Colonic mucosa (tissue), 4 donors: ENCODE measurements at regions not wholly inside any gene's neighbourhood (a gene's known extent, or its start where the extent isn't known, plus 50 kb on each side); places are given as distances from the start of the nearest gene placed in this dataset.
"Not testable (repeated sequence)": the region's sequence is repeated elsewhere in the genome, so short reads cannot be mapped to it uniquely, and the experiment has no call there.

Experiments used
- DNase-seq: peaks from one replicate; pipeline ENCODE4 v3.0.0-alpha.2; 2020
- H3K27ac ChIP-seq: fragments of 200-600 bp; one replicate; pipeline ENCODE4 v1.8.0; 2021
- H3K27me3 ChIP-seq: fragments of 200-600 bp; one replicate; pipeline ENCODE4 v1.8.0; 2021
- H3K36me3 ChIP-seq: fragments of 200-600 bp; one replicate; pipeline ENCODE4 v1.8.0; 2021
- H3K4me1 ChIP-seq: fragments of 200-600 bp; one replicate; pipeline ENCODE4 v1.8.0; 2021; ENCODE audit warnings: mild to moderate bottlenecking
- H3K4me3 ChIP-seq: fragments of 200-600 bp; one replicate; pipeline ENCODE4 v1.8.0; 2021
- H3K9ac ChIP-seq, 2 donors: one replicate each; pipeline ENCODE4 v1.7.0; 2013; ENCODE audit warnings: control low read depth in 2 of 2, low read depth in 2 of 2, low read length in 2 of 2
- H3K9me3 ChIP-seq: fragments of 200-600 bp; one replicate; pipeline ENCODE4 v1.8.0; 2021
- intact Hi-C: fragments of 100-400 bp; cut with DNase I; formaldehyde crosslinking; loops from one replicate; pipeline ENCODE4 v1.14.1; 2022
- TF ChIP-seq, protein P1 (sequence below): fragments of 200-600 bp; IDR thresholded peaks from one replicate; pipeline ENCODE4 v1.8.0; 2022; ENCODE audit warnings: antibody characterized with exemption, mild to moderate bottlenecking
- donor health status: healthy.
- donor health status: DM: no; HTN: no; CAD: no.
- donor health status: DM: no; HTN: no; CAD: no.

DNA sequence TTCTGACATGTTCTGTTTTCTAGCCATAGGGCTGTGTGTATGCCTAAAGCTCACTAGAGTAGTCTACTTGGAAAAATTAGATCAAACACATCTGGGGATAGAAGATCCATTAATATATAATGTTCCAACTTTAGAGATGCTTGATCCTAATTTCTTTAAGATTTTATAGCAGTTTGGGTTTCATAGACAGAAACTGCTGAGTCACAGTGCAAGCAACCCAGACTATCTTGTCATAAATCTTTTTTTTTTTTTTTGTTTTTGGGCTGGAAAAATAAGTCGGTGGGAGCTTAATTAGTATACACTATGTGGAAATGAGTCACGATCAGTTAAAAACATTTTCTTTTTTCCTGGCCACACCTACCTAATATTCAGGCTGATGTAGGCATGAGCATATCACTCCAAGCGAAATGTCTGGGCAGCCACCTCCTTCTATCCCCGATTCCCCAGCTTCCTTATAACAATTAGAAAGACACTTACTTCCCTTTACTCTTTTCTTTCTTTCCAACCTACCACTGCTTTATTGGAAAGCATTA lies 58.2 kb upstream of the CASK start:
- TF ChIP-seq, protein P1, sequence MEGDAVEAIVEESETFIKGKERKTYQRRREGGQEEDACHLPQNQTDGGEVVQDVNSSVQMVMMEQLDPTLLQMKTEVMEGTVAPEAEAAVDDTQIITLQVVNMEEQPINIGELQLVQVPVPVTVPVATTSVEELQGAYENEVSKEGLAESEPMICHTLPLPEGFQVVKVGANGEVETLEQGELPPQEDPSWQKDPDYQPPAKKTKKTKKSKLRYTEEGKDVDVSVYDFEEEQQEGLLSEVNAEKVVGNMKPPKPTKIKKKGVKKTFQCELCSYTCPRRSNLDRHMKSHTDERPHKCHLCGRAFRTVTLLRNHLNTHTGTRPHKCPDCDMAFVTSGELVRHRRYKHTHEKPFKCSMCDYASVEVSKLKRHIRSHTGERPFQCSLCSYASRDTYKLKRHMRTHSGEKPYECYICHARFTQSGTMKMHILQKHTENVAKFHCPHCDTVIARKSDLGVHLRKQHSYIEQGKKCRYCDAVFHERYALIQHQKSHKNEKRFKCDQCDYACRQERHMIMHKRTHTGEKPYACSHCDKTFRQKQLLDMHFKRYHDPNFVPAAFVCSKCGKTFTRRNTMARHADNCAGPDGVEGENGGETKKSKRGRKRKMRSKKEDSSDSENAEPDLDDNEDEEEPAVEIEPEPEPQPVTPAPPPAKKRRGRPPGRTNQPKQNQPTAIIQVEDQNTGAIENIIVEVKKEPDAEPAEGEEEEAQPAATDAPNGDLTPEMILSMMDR, result no peak
- no peak overlapping the region for H3K9ac ChIP-seq
- no peaks in the 10 kb centered on the region for H3K4me1 ChIP-seq
- no peaks in the 10 kb centered on the region for H3K9me3 ChIP-seq
- H3K4me3 ChIP-seq, result no peak overlapping the region
- no peaks in the 10 kb centered on the region for H3K36me3 ChIP-seq
- intact Hi-C loops, result no loop called here
- H3K27ac ChIP-seq, result no peak overlapping the region
- H3K27me3 ChIP-seq, result no peaks in the 10 kb centered on the region
- DNase-seq, result no peak

DNA sequence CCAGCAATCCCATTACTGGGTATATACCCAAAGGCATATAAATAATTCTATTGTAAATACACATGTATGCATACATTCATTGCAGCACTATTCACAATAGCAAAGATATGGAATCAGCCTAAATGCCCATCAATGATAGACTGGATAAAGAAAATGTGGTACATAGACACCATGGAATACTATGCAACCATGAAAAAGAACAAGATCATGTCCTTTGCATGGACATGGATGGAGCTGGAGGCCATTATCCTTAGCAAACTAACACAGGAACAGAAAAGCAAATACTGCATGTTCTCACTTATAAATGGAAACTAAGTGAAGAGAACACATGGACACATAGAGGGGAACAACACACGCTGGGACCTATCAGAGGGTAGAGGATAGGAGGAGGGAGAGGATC lies 51.3 kb upstream of the CASK start:
- H3K36me3 ChIP-seq, H3K27me3 ChIP-seq, intact Hi-C loops, H3K9ac ChIP-seq, H3K9me3 ChIP-seq, H3K4me3 ChIP-seq, H3K27ac ChIP-seq, H3K4me1 ChIP-seq, DNase-seq: not testable (repeated sequence)

GRCh38 chrX:41973208-41973607 lies 49.9 kb upstream of the CASK start:
- no peak overlapping the region for H3K4me3 ChIP-seq
- H3K9me3 ChIP-seq, result no peaks in the 10 kb centered on the region
- intact Hi-C loops, result no loop called here

More at GRCh38 chrX:41973208-41973607, 49.9 kb upstream of the CASK start:
- no peak overlapping the region for H3K9ac ChIP-seq
- no peak for DNase-seq
- H3K4me1 ChIP-seq, result no peaks in the 10 kb centered on the region
- H3K27ac ChIP-seq, result no peak overlapping the region
- H3K27me3 ChIP-seq, result no peaks in the 10 kb centered on the region
- TF ChIP-seq, protein P1, result no peak
- no peaks in the 10 kb centered on the region for H3K36me3 ChIP-seq
